HCT116 (cell line): ENCODE measurements at regions not wholly inside any gene's neighbourhood (a gene's known extent, or its start where the extent isn't known, plus 50 kb on each side); places are given as distances from the start of the nearest gene placed in this dataset.

Experiments used
- ATAC-seq: fragments of 200-7000 bp; cut with Tn5 transposase; 2 replicates; pipeline ENCODE4 v1.9.1; 2020; ENCODE audit warnings: mild to moderate bottlenecking, moderate library complexity
- BruUV-seq: library from RNA; stranded (reverse); fragments of 400-500 nt; replicated peaks from 2 replicates; lab custom pipeline; 2021; lab: Mats Ljungman, UMichigan
- CTCF ChIA-PET: fragments of 300-600 bp; sonication (Branson Sonifier 250); formaldehyde crosslinking; loops from one replicate; lab custom pipeline; 2021; ENCODE audit warnings: antibody characterized with exemption; lab: Charles Lee
- POLR2A ChIA-PET: fragments of 300-600, 350-600 bp; sonication (Branson Sonifier 250); formaldehyde crosslinking; loops from one replicate; lab custom pipeline; 2021; ENCODE audit warnings: antibody characterized with exemption; lab: Charles Lee
- RAD21 ChIA-PET, 2 experiments: fragments of 300-600 bp; sonication (Branson Sonifier 250); formaldehyde crosslinking; loops; one replicate each; lab custom pipeline; 2023; ENCODE audit warnings: low total read pairs in 2 of 2; ENCODE audit not compliant: uncharacterized antibody in 2 of 2, unreplicated experiment in 2 of 2, low non-redundant PET in 1 of 2; lab: Charles Lee
- DNase-seq: peaks from one replicate; pipeline ENCODE4 v3.0.0-alpha.2; 2010; ENCODE audit warnings: low read depth, low spot score
- H2AFZ ChIP-seq: fragments of 200-600 bp; shearing (Covaris generic), sonication (generic); 2 replicates; pipeline ENCODE4 v1.6.1; 2017; ENCODE audit warnings: low read depth, mixed run types, mixed read lengths, antibody characterized with exemption, low read length; ENCODE audit not compliant: poor library complexity, severe bottlenecking
- H3K27ac ChIP-seq: 2 replicates; pipeline ENCODE4 v1.5.1; 2012; ENCODE audit warnings: low read depth, low read length
- H3K27me3 ChIP-seq: fragments of 200-600 bp; sonication (generic); 2 replicates; pipeline ENCODE4 v1.6.1; 2016; ENCODE audit warnings: mixed run types, low read length, mixed read lengths; ENCODE audit not compliant: insufficient read depth
- H3K36me3 ChIP-seq, 2 experiments: fragments of 200-500 bp in 1 of 2; fragments of 200-600 bp in 1 of 2; sonication (Bioruptor generic) in 1 of 2; sonication (generic) in 1 of 2; 2 replicates each; pipeline versions ENCODE4 v1.5.1 to v1.6.1; 2014 to 2016; ENCODE audit warnings: low read length in 2 of 2, inconsistent platforms in 1 of 2, mixed read lengths in 1 of 2, mixed run types in 1 of 2; ENCODE audit not compliant: insufficient read depth in 2 of 2, control insufficient read depth in 1 of 2
- H3K4me1 ChIP-seq, 2 experiments: fragments of 200-600 bp in 1 of 2; sonication (generic) in 1 of 2; 2 replicates each; pipeline versions ENCODE4 v1.5.1 to v1.6.1; 2012 to 2017; ENCODE audit warnings: low read length in 2 of 2, inconsistent platforms in 1 of 2, mild to moderate bottlenecking in 1 of 2, mixed read lengths in 1 of 2, mixed run types in 1 of 2, moderate library complexity in 1 of 2; ENCODE audit not compliant: insufficient read depth in 2 of 2, control insufficient read depth in 1 of 2
- H3K4me2 ChIP-seq: fragments of 200-600 bp; sonication (generic); 2 replicates; pipeline ENCODE4 v1.6.1; 2017; ENCODE audit warnings: mixed run types, low read length, mixed read lengths
- H3K4me3 ChIP-seq, 2 experiments: fragments of 200-600 bp in 1 of 2; sonication (generic) in 1 of 2; replicated peaks in 1 of 2; 2 replicates each; pipeline ENCODE4 v1.5.1; 2011 to 2016; ENCODE audit warnings: low read length in 2 of 2, control low read depth in 1 of 2, low read depth in 1 of 2, mild to moderate bottlenecking in 1 of 2, mixed read lengths in 1 of 2, mixed run types in 1 of 2
- H3K79me2 ChIP-seq: fragments of 200-600 bp; sonication (generic); 2 replicates; pipeline ENCODE4 v1.6.1; 2017; ENCODE audit warnings: mild to moderate bottlenecking, mixed run types, low read length, moderate library complexity, mixed read lengths; ENCODE audit not compliant: insufficient read depth
- H3K9ac ChIP-seq: fragments of 200-600 bp; sonication (generic); 2 replicates; pipeline ENCODE4 v1.6.1; 2016; ENCODE audit warnings: low read length, mixed read lengths
- H3K9me2 ChIP-seq: fragments of 200-600 bp; sonication (generic), shearing (Covaris generic); 2 replicates; pipeline ENCODE4 v1.6.1; 2017; ENCODE audit warnings: mixed run types, mild to moderate bottlenecking, moderate library complexity; ENCODE audit not compliant: insufficient read depth
- H3K9me3 ChIP-seq, 2 experiments: fragments of 200-500 bp in 1 of 2; fragments of 200-600 bp in 1 of 2; sonication (Bioruptor generic) in 1 of 2; sonication (generic) in 1 of 2; 2 replicates each; pipeline ENCODE4 v1.6.1; 2014 to 2017; ENCODE audit warnings: low read length in 2 of 2, mixed read lengths in 2 of 2, inconsistent platforms in 1 of 2, low read depth in 1 of 2, mild to moderate bottlenecking in 1 of 2, mixed run types in 1 of 2, moderate library complexity in 1 of 2; ENCODE audit not compliant: control insufficient read depth in 1 of 2, insufficient read depth in 1 of 2
- H4K20me1 ChIP-seq: fragments of 200-600 bp; sonication (generic), shearing (Covaris generic); 2 replicates; pipeline ENCODE4 v1.6.1; 2017; ENCODE audit warnings: mixed run types, mild to moderate bottlenecking, moderate library complexity; ENCODE audit not compliant: insufficient read depth
- CEBPB ChIP-seq: IDR thresholded peaks from 2 replicates; pipeline ENCODE4 v1.6.1; 2012; ENCODE audit warnings: low read depth
- EGR1 ChIP-seq: IDR thresholded peaks from 2 replicates; pipeline ENCODE4 v1.6.1; 2012; ENCODE audit warnings: low read depth
- EZH2 ChIP-seq: fragments of 200-600 bp; sonication (generic); IDR thresholded peaks from 2 replicates; pipeline ENCODE4 v1.6.1; 2017; ENCODE audit warnings: antibody characterized with exemption, mixed run types
- FOSL1 ChIP-seq: IDR thresholded peaks from 2 replicates; pipeline ENCODE4 v1.6.1; 2012; ENCODE audit warnings: low read depth
- JUND ChIP-seq: IDR thresholded peaks from 2 replicates; pipeline ENCODE4 v1.6.1; 2012
- POLR2A ChIP-seq: IDR thresholded peaks from 2 replicates; pipeline ENCODE4 v1.7.0; 2011; ENCODE audit warnings: borderline replicate concordance; ENCODE audit not compliant: insufficient read depth, insufficient read length; ENCODE audit errors: extremely low read depth
- RAD21 ChIP-seq: IDR thresholded peaks from 2 replicates; pipeline ENCODE4 v1.6.1; 2012; ENCODE audit warnings: low read depth, mild to moderate bottlenecking
- SP1 ChIP-seq: IDR thresholded peaks from 2 replicates; pipeline ENCODE4 v1.6.1; 2012; ENCODE audit warnings: low read depth
- SRF ChIP-seq: IDR thresholded peaks from 2 replicates; pipeline ENCODE4 v1.6.1; 2012; ENCODE audit warnings: low read depth
- intact Hi-C: fragments of 100-400 bp; cut with micrococcal nuclease; formaldehyde crosslinking; loops from 2 replicates; pipeline ENCODE4 v1.10.0; 2022
- TF ChIP-seq, protein P1 (sequence below): IDR thresholded peaks from 2 replicates; pipeline ENCODE4 v1.6.1; 2012
- TF ChIP-seq, protein P2 (sequence below), 3 experiments: fragments of 200-600 bp in 1 of 3; sonication (generic) in 1 of 3; IDR thresholded peaks in 2 of 3; conservative IDR thresholded peaks in 1 of 3; 2 replicates each; pipeline ENCODE4 v1.5.1; 2012 to 2017; ENCODE audit warnings: low read depth in 2 of 3, low read length in 2 of 3, antibody characterized with exemption in 1 of 3, borderline replicate concordance in 1 of 3, control low read depth in 1 of 3, mild to moderate bottlenecking in 1 of 3, mixed read lengths in 1 of 3, mixed run types in 1 of 3, moderate library complexity in 1 of 3; ENCODE audit not compliant: insufficient read depth in 1 of 3
- TF ChIP-seq, protein P3 (sequence below): IDR thresholded peaks from 2 replicates; pipeline ENCODE4 v1.6.1; 2012; ENCODE audit warnings: low read depth
- TF ChIP-seq, protein P4 (sequence below): IDR thresholded peaks from 2 replicates; pipeline ENCODE4 v1.6.1; 2012

DNA sequence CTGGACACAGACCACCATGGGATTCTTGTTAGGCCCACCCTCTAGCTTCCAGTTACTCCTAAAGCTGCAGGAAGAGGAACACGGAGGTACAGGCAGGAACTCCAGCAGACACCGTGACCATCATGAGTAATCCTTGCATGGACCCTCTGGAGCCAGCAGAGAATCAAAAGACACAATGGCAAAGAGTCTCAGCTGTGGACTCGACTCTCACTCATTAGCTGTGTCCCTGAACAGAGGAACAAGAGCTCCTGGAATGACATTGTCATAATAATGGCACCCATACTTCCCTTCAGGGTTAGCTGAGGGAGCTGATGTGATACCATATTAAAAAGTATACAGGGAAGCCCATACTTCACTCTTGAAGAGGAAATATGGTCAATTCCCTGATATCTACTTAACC is 176.3 kb upstream of the ASIC2 start:
- no peak overlapping the region for H2AFZ ChIP-seq
- H3K9ac ChIP-seq = no peak overlapping the region
- no peak for DNase-seq
- H3K4me2 ChIP-seq = no peak overlapping the region
- H3K4me3 ChIP-seq = no peak overlapping the region
- BruUV-seq = no TSS peak
- no peaks in the 10 kb centered on the region for H3K4me1 ChIP-seq
- POLR2A ChIA-PET = no interaction called here
- peaks cover 0 to 3% of the 10 kb centered on the region in 2 experiments; a peak in 1 of 4 replicates for H3K9me3 ChIP-seq
- no peaks in the 10 kb centered on the region for H3K9me2 ChIP-seq
- H3K79me2 ChIP-seq = no peaks in the 10 kb centered on the region
- no peak for ATAC-seq
- no peak overlapping the region for H3K27ac ChIP-seq
- TF ChIP-seq POLR2A (no peak), RAD21 (no peak), CEBPB (no peak), SRF (no peak), FOSL1 (no peak), JUND (no peak), SP1 (no peak), EGR1 (no peak)
- TF ChIP-seq, protein P1, sequence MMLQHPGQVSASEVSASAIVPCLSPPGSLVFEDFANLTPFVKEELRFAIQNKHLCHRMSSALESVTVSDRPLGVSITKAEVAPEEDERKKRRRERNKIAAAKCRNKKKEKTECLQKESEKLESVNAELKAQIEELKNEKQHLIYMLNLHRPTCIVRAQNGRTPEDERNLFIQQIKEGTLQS = no peak
- TF ChIP-seq, protein P2, sequence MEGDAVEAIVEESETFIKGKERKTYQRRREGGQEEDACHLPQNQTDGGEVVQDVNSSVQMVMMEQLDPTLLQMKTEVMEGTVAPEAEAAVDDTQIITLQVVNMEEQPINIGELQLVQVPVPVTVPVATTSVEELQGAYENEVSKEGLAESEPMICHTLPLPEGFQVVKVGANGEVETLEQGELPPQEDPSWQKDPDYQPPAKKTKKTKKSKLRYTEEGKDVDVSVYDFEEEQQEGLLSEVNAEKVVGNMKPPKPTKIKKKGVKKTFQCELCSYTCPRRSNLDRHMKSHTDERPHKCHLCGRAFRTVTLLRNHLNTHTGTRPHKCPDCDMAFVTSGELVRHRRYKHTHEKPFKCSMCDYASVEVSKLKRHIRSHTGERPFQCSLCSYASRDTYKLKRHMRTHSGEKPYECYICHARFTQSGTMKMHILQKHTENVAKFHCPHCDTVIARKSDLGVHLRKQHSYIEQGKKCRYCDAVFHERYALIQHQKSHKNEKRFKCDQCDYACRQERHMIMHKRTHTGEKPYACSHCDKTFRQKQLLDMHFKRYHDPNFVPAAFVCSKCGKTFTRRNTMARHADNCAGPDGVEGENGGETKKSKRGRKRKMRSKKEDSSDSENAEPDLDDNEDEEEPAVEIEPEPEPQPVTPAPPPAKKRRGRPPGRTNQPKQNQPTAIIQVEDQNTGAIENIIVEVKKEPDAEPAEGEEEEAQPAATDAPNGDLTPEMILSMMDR (IDR thresholded peaks at IDR 0.05 in 2 of 3, conservative IDR thresholded peaks at IDR 0.05 in 1 of 3; ENCODE audit: borderline replicate concordance in 1 of 3, insufficient read depth in 1 of 3, low read depth in 2 of 3, low read length in 2 of 3) = no peak
- TF ChIP-seq, all 23 proteins: peak for 0
- ChIA-PET CTCF (no interaction called here), RAD21 (no interaction called here)
- no peaks in the 10 kb centered on the region for H3K27me3 ChIP-seq
- no peaks in the 10 kb centered on the region for H4K20me1 ChIP-seq
- no peaks in the 10 kb centered on the region for H3K36me3 ChIP-seq
- intact Hi-C loops = no loop called here

DNA sequence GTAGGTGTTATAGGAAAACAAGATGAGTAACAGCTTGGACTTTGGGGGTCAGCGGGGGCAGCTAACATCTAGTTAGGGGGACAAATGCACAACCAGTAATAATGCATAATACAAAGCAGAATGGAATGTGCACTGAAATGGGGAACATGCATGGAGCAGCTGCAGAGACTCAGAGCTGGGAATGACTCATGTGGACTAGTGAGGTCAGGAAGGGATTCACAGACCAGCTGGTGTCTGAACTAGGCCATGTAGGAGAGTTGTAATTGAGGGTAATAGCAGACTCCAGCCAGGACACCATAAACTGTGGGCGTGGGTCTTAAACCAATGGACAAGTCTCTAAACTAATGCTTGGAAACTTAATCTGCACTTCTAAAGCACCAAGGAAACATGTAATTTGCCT is 176.8 kb upstream of the ASIC2 start:
- Histone ChIP-seq H3K79me2 (no peaks in the 10 kb centered on the region), H3K4me2 (no peak overlapping the region), H3K4me1 (no peaks in the 10 kb centered on the region), H3K9ac (no peak overlapping the region), H3K27me3 (no peaks in the 10 kb centered on the region), H2AFZ (no peak overlapping the region), H3K9me3 (peaks cover 0 to 3% of the 10 kb centered on the region in 2 experiments; a peak in 1 of 4 replicates), H3K4me3 (no peak overlapping the region), H3K36me3 (no peaks in the 10 kb centered on the region), H3K9me2 (no peaks in the 10 kb centered on the region), H4K20me1 (no peaks in the 10 kb centered on the region), H3K27ac (no peak overlapping the region)
- CTCF ChIA-PET = no interaction called here
- BruUV-seq = no TSS peak
- intact Hi-C loops = no loop called here
- RAD21 ChIA-PET = no interaction called here
- POLR2A ChIA-PET = no interaction called here
- DNase-seq = no peak
- no peak for ATAC-seq
- TF ChIP-seq SRF = no peak
- TF ChIP-seq JUND = no peak
- TF ChIP-seq EZH2 = no peak
- TF ChIP-seq, protein P3, sequence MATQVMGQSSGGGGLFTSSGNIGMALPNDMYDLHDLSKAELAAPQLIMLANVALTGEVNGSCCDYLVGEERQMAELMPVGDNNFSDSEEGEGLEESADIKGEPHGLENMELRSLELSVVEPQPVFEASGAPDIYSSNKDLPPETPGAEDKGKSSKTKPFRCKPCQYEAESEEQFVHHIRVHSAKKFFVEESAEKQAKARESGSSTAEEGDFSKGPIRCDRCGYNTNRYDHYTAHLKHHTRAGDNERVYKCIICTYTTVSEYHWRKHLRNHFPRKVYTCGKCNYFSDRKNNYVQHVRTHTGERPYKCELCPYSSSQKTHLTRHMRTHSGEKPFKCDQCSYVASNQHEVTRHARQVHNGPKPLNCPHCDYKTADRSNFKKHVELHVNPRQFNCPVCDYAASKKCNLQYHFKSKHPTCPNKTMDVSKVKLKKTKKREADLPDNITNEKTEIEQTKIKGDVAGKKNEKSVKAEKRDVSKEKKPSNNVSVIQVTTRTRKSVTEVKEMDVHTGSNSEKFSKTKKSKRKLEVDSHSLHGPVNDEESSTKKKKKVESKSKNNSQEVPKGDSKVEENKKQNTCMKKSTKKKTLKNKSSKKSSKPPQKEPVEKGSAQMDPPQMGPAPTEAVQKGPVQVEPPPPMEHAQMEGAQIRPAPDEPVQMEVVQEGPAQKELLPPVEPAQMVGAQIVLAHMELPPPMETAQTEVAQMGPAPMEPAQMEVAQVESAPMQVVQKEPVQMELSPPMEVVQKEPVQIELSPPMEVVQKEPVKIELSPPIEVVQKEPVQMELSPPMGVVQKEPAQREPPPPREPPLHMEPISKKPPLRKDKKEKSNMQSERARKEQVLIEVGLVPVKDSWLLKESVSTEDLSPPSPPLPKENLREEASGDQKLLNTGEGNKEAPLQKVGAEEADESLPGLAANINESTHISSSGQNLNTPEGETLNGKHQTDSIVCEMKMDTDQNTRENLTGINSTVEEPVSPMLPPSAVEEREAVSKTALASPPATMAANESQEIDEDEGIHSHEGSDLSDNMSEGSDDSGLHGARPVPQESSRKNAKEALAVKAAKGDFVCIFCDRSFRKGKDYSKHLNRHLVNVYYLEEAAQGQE = no peak
- TF ChIP-seq, protein P2 (IDR thresholded peaks at IDR 0.05 in 2 of 3, conservative IDR thresholded peaks at IDR 0.05 in 1 of 3; ENCODE audit: borderline replicate concordance in 1 of 3, insufficient read depth in 1 of 3, low read depth in 2 of 3, low read length in 2 of 3) = no peak
- TF ChIP-seq RAD21 = no peak
- TF ChIP-seq, protein P4, sequence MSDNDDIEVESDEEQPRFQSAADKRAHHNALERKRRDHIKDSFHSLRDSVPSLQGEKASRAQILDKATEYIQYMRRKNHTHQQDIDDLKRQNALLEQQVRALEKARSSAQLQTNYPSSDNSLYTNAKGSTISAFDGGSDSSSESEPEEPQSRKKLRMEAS = no peak
